Heart right ventricle (tissue), 16 donors: ENCODE measurements at regions not wholly inside any gene's neighbourhood (a gene's known extent, or its start where the extent isn't known, plus 50 kb on each side); places are given as distances from the start of the nearest gene placed in this dataset.

Experiments used
- ATAC-seq, 8 donors: fragments of 200-7000 bp; cut with Tn5 transposase; one replicate each; pipeline ENCODE4 v1.9.1; 2020; ENCODE audit warnings: mild to moderate bottlenecking in 8 of 8, moderate library complexity in 8 of 8, moderate number of reproducible peaks in 1 of 8
- DNase-seq, 2 donors: peaks; one replicate each; pipeline ENCODE4 v3.0.0-alpha.2; 2020
- H3K27ac ChIP-seq, 10 donors: fragments of 200-600 bp; sonication (generic) in 2 of 10; one replicate each; pipeline versions ENCODE4 v1.5.0 to v1.8.0; 2020 to 2022; ENCODE audit warnings: mild to moderate bottlenecking in 3 of 10
- H3K27me3 ChIP-seq, 7 donors: fragments of 200-600 bp; one replicate each; pipeline ENCODE4 v1.8.0; 2021 to 2022; ENCODE audit warnings: mild to moderate bottlenecking in 2 of 7
- H3K36me3 ChIP-seq, 9 donors: fragments of 200-600 bp; sonication (generic) in 1 of 9; one replicate each; pipeline versions ENCODE4 v1.5.0 to v1.8.0; 2020 to 2022; ENCODE audit warnings: mild to moderate bottlenecking in 2 of 9
- H3K4me1 ChIP-seq, 9 donors: fragments of 200-600 bp; sonication (generic) in 1 of 9; one replicate each; pipeline versions ENCODE4 v1.5.0 to v1.8.0; 2020 to 2022; ENCODE audit warnings: mild to moderate bottlenecking in 4 of 9
- H3K4me3 ChIP-seq, 10 donors: fragments of 200-600 bp; sonication (generic) in 2 of 10; one replicate each; pipeline versions ENCODE4 v1.5.0 to v1.8.0; 2020 to 2022; ENCODE audit warnings: mild to moderate bottlenecking in 7 of 10, moderate library complexity in 2 of 10
- H3K9me3 ChIP-seq, 11 donors: fragments of 200-600 bp in 10 of 11; sonication (generic) in 2 of 11; one replicate each; pipeline versions ENCODE4 v1.5.0 to v1.8.0; 2013 to 2022; ENCODE audit warnings: mild to moderate bottlenecking in 2 of 11, control low read depth in 1 of 11, moderate library complexity in 1 of 11
- CTCF ChIP-seq, 9 donors: fragments of 200-600 bp; sonication (generic) in 2 of 9; IDR thresholded peaks; one replicate each; pipeline versions ENCODE4 v1.5.0 to v1.8.0; 2021 to 2022; ENCODE audit warnings: antibody characterized with exemption in 9 of 9, mild to moderate bottlenecking in 5 of 9, moderate library complexity in 1 of 9
- WGBS, 2 donors: extraction: QIAGEN DNeasy Blood & Tissue Kit; methylation state at CpG; one replicate each; pipeline ENCODE4 v1.1.7; 2013; ENCODE audit warnings: inconsistent platforms in 1 of 2; 5-methylcytosine and 5-hydroxymethylcytosine counted together
- intact Hi-C, 10 donors: fragments of 100-400 bp; cut with DNase I; formaldehyde crosslinking; loops; one replicate each; pipeline versions ENCODE4 v1.11.1 to v1.14.2; 2022
- donor health status: Arrhythmogenic right ventricular cardiomyopathy.
- donor health status: ischemic (EF 13 %, LVEDD 7.1; RV severe dilation, severe dysfunction).
- donor health status: healthy with polysubstance abuse.
- donor health status: DM: no; HTN: yes; CAD: no.
- donor health status: DM: no; HTN: no; CAD: no.
- donor health status: ischemic (EF 25% LVEDD 6.9; RV normal size, moderate dysfunction).
- donor health status: ischemic (EF 25% LVEDD 5.7; RV mildly dilated, moderate dysfunction).
- donor health status: healthy.
- donor health status: DM: yes; HTN: yes; CAD: no.
- donor health status: Ischemic cardiomyopathy.
- donor health status: ischemic (EF 35%, LVEDD 5.7; RV mildly dilated, moderate dysfunction).
- donor health status: nonischemic (EF 11% LVEDD 7.7; RV severe dilation, severe dysfunction).
- donor health status: DM: yes; HTN: yes; CAD: no.
- donor health status: PGD.
- donor health status: ischemic (EF 29% LVEDD 5.4; RV normal size, mild dysfunction).
- donor health status: nonischemic (EF 23%, LVEDD 6.1; RV moderate dilation, normal function).

- no peak for TF ChIP-seq CTCF (IDR thresholded peaks at IDR 0.05)
- H3K27me3 ChIP-seq = no peaks in the 10 kb centered on the region
- H3K4me1 ChIP-seq = peaks cover 6 to 25% (median 18%) of the 10 kb centered on the region in 9 donors
- WGBS, 2 donors = 82 to 84% methylated on average over 2 of the region's 2 CpGs
- no peak overlapping the region for H3K4me3 ChIP-seq
- DNase-seq (no peak), ATAC-seq (no peak)
- no peak overlapping the region for H3K27ac ChIP-seq
- intact Hi-C loops = no loop called here
- peaks cover 0 to 14% (median 4%) of the 10 kb centered on the region in 11 donors for H3K9me3 ChIP-seq
- no peaks in the 10 kb centered on the region for H3K36me3 ChIP-seq
Observed at GRCh38 chr10:118873738-118874105, 119.0 kb upstream of the CACUL1 start.

- no peak for TF ChIP-seq CTCF (IDR thresholded peaks at IDR 0.05)
- WGBS, 2 donors = 77 to 88% methylated on average over 2 of the region's 2 CpGs
- no peaks in the 10 kb centered on the region for H3K36me3 ChIP-seq
- peaks cover 0 to 16% (median 4%) of the 10 kb centered on the region in 11 donors for H3K9me3 ChIP-seq
- DNase-seq (no peak), ATAC-seq (no peak)
- H3K4me1 ChIP-seq = peaks cover 6 to 25% (median 18%) of the 10 kb centered on the region in 9 donors
- H3K27ac ChIP-seq = no peak overlapping the region
- intact Hi-C loops = no loop called here
- H3K4me3 ChIP-seq = no peak overlapping the region
- no peaks in the 10 kb centered on the region for H3K27me3 ChIP-seq
Observed at GRCh38 chr10:118874171-118874570, 119.4 kb upstream of the CACUL1 start.

GRCh38 chr10:118875087-118875486, 120.3 kb upstream of the CACUL1 start:
- peaks cover 6 to 25% (median 16%) of the 10 kb centered on the region in 9 donors for H3K4me1 ChIP-seq
- peaks cover 0 to 16% (median 4%) of the 10 kb centered on the region in 11 donors for H3K9me3 ChIP-seq
- WGBS, 2 donors = 88 to 90% methylated on average over 1 of the region's 1 CpG
- H3K27ac ChIP-seq = no peak overlapping the region
- no peak overlapping the region for H3K4me3 ChIP-seq
- no peaks in the 10 kb centered on the region for H3K36me3 ChIP-seq
- TF ChIP-seq CTCF (IDR thresholded peaks at IDR 0.05) = no peak
- ATAC-seq (no peak), DNase-seq (no peak)
- intact Hi-C loops = no loop called here
- no peaks in the 10 kb centered on the region for H3K27me3 ChIP-seq

GRCh38 chr10:118882741-118883140, 128.0 kb upstream of the CACUL1 start:
- no peak for ATAC-seq
- Histone ChIP-seq H3K27me3 (no peaks in the 10 kb centered on the region), H3K9me3 (peaks cover 0 to 9% (median 0%) of the 10 kb centered on the region in 11 donors), H3K4me1 (no peaks in the 10 kb centered on the region), H3K4me3 (no peak overlapping the region), H3K27ac (no peak overlapping the region), H3K36me3 (no peaks in the 10 kb centered on the region)
- DNase-seq = no peak
- intact Hi-C loops = no loop called here
- 81 to 83% methylated on average over 2 of the region's 2 CpGs for WGBS, 2 donors
- TF ChIP-seq CTCF (IDR thresholded peaks at IDR 0.05) = no peak
